ENCODE measurements at regions not wholly inside any gene's neighbourhood (a gene's known extent, or its start where the extent isn't known, plus 50 kb on each side); places are given as distances from the start of the nearest gene placed in this dataset.

DNA sequence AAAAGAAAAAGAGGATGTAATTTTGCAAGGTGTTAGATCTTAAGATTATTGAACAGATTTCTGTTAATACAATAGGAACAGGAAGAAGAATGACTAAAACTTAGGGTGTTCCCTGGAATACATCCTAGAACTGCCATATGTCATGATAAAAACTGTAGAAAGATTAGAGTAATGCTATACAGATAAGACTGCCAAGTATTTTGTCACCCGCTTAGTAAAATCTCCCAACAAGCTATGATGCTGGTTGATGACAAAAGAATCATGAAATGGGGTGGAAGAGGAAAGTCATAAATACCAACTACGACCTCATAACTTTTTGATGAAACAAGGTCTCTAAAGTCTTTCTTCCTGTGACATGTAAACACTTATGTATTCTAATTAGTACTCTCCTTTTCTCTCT is 163.6 kb upstream of the COL3A1 start:
- no peak for DNase-seq (ENCODE audit: extremely low spot score, unreplicated experiment)
- no peak overlapping the region for H3K4me3 Mint-ChIP-seq (ENCODE audit: unreplicated experiment)
- no peaks in the 10 kb centered on the region for H3K27me3 Mint-ChIP-seq (ENCODE audit: unreplicated experiment)
- peaks cover 8% of the 10 kb centered on the region for H3K9me3 Mint-ChIP-seq (ENCODE audit: unreplicated experiment)
- no peak overlapping the region for H3K27ac Mint-ChIP-seq (ENCODE audit: unreplicated experiment)
- no peaks in the 10 kb centered on the region for H3K36me3 Mint-ChIP-seq (ENCODE audit: unreplicated experiment)
- no peak for TF ChIP-seq CTCF (IDR thresholded peaks at IDR 0.05)
- H3K4me1 Mint-ChIP-seq (ENCODE audit: unreplicated experiment): peaks cover 19% of the 10 kb centered on the region

DNA sequence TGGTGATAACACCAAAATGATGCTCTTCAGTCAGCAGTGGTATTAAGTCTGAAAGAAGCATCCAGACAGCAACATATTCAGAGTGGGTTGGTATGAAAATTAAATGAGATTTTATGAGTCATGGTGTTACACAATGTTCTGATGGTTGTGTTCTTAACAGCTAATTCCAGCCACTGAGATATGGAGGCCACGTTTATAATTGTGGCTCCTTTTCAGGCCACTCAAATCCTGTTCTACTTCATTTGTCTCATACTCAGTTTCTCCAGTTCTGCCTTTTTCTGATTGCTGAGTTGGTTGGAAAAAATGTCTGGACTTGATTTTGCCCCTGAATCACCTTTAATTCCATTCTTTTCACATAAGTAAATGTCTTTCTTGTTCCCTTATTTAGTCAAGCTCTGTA is 162.7 kb upstream of the COL3A1 start:
- no peak for DNase-seq (ENCODE audit: extremely low spot score, unreplicated experiment)
- Mint-ChIP-seq H3K4me3 (ENCODE audit: unreplicated experiment) (no peak overlapping the region), H3K9me3 (ENCODE audit: unreplicated experiment) (peaks cover 5% of the 10 kb centered on the region), H3K36me3 (ENCODE audit: unreplicated experiment) (no peaks in the 10 kb centered on the region), H3K27ac (ENCODE audit: unreplicated experiment) (no peak overlapping the region), H3K4me1 (ENCODE audit: unreplicated experiment) (peaks cover 19% of the 10 kb centered on the region), H3K27me3 (ENCODE audit: unreplicated experiment) (no peaks in the 10 kb centered on the region)
- TF ChIP-seq CTCF (IDR thresholded peaks at IDR 0.05): no peak

DNA sequence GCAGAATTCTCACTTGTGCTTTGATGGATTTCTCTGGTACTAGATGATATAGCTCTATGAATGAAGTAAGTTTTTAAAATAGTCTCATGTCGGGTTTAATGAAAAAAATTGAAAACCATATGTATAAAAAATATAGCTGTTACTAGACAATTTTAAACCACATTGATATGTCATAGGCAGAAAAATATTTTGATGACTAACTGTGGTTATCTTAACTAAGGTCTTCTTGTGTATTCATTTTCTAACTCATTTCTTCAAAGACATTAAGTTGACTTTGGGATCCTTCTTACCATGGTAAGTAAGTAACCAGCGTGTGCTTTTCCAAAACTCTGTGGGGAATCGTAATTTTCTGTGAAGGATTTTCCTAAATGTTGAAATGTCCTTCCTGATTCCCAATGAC is 160.9 kb upstream of the COL3A1 start:
- no peak for TF ChIP-seq CTCF (IDR thresholded peaks at IDR 0.05)
- DNase-seq (ENCODE audit: extremely low spot score, unreplicated experiment): no peak
- Mint-ChIP-seq H3K4me1 (ENCODE audit: unreplicated experiment) (peaks cover 16% of the 10 kb centered on the region), H3K9me3 (ENCODE audit: unreplicated experiment) (peaks cover 3% of the 10 kb centered on the region), H3K36me3 (ENCODE audit: unreplicated experiment) (no peaks in the 10 kb centered on the region), H3K4me3 (ENCODE audit: unreplicated experiment) (no peak overlapping the region), H3K27me3 (ENCODE audit: unreplicated experiment) (no peaks in the 10 kb centered on the region), H3K27ac (ENCODE audit: unreplicated experiment) (no peak overlapping the region)

DNA sequence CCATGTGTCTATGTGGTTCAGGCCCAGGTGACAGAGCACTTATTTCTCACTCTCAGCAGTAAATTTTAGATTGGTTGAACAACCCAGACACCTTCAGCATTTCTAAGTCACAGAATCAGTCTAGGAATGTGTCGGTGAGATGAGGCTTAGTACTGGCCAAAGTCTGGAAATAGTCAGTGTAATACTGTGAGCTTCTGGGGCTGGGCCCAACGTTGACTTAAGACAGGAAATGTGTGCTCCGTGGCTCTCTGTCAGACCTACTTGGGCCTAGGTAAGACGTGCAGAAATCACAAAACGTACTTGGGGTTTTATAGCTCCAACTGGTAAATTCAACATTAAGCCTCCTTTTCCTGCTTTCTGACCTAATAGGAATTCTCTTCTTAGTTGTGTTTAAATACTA is 160.3 kb upstream of the COL3A1 start:
- TF ChIP-seq CTCF (IDR thresholded peaks at IDR 0.05): no peak
- H3K9me3 Mint-ChIP-seq (ENCODE audit: unreplicated experiment): peaks cover 3% of the 10 kb centered on the region
- H3K27ac Mint-ChIP-seq (ENCODE audit: unreplicated experiment): no peak overlapping the region
- H3K36me3 Mint-ChIP-seq (ENCODE audit: unreplicated experiment): no peaks in the 10 kb centered on the region
- DNase-seq (ENCODE audit: extremely low spot score, unreplicated experiment): no peak
- H3K27me3 Mint-ChIP-seq (ENCODE audit: unreplicated experiment): no peaks in the 10 kb centered on the region
- peaks cover 11% of the 10 kb centered on the region for H3K4me1 Mint-ChIP-seq (ENCODE audit: unreplicated experiment)
- no peak overlapping the region for H3K4me3 Mint-ChIP-seq (ENCODE audit: unreplicated experiment)

DNA sequence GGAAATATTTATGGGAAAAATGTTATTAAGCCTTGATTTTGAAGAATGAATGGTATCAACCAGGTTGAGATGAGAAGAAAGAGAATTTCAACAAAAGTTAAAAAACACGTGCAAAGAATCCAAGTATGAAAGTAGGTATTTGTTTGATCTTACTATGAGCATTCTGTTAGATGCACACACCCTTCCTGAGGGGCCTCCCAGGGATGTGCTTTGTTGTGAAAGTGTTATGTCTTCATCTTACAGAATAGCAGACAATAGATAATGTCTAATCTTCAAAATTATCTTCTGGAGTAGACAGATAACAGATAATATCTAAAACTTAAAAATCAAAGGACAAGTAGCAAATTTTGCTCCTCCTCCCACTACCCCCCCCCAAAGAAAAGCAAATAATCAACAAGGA is 155.2 kb upstream of the COL3A1 start:
- Mint-ChIP-seq H3K36me3 (ENCODE audit: unreplicated experiment) (no peaks in the 10 kb centered on the region), H3K4me3 (ENCODE audit: unreplicated experiment) (no peak overlapping the region), H3K27ac (ENCODE audit: unreplicated experiment) (no peak overlapping the region), H3K4me1 (ENCODE audit: unreplicated experiment) (no peaks in the 10 kb centered on the region), H3K27me3 (ENCODE audit: unreplicated experiment) (no peaks in the 10 kb centered on the region), H3K9me3 (ENCODE audit: unreplicated experiment) (peaks cover 14% of the 10 kb centered on the region)
- DNase-seq (ENCODE audit: extremely low spot score, unreplicated experiment): no peak
- TF ChIP-seq CTCF (IDR thresholded peaks at IDR 0.05): no peak

Measured in osteocyte (in vitro differentiated cells).